ENCODE measurements at regions not wholly inside any gene's neighbourhood (a gene's known extent, or its start where the extent isn't known, plus 50 kb on each side); places are given as distances from the start of the nearest gene placed in this dataset.
"Not testable (repeated sequence)": the region's sequence is repeated elsewhere in the genome, so short reads cannot be mapped to it uniquely, and the experiment has no call there.

- not testable (repeated sequence) for DNase-seq (ENCODE audit: low spot score)
Observed at GRCh38 chr1:91095321-91095720, 73.5 kb upstream of the ZNF644 start.

GRCh38 chr1:91092503-91092902 is 70.7 kb upstream of the ZNF644 start:
- DNase-seq (ENCODE audit: low spot score): no peak

- no peak for DNase-seq (ENCODE audit: low spot score)
Observed at GRCh38 chr1:91091812-91092211, 70.0 kb upstream of the ZNF644 start.

GRCh38 chr1:91080650-91081049 is 58.8 kb upstream of the ZNF644 start:
- DNase-seq (ENCODE audit: low spot score): no peak

DNA sequence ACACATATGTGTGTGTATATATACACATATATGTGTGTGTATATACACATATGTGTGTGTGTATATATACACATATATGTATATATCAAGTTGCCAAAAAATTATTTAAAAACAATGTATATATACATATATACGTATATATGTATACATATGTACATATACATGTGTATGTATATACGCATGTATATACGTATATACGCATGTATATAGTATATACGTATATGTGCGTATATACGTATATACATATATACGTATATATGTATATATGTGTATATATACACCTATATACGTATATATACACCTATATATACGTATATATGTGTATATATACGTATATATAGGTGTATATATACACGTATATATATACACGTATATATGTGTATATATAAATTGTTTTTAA is 57.0 kb upstream of the ZNF644 start:
- no peak for DNase-seq (ENCODE audit: low spot score)

DNA sequence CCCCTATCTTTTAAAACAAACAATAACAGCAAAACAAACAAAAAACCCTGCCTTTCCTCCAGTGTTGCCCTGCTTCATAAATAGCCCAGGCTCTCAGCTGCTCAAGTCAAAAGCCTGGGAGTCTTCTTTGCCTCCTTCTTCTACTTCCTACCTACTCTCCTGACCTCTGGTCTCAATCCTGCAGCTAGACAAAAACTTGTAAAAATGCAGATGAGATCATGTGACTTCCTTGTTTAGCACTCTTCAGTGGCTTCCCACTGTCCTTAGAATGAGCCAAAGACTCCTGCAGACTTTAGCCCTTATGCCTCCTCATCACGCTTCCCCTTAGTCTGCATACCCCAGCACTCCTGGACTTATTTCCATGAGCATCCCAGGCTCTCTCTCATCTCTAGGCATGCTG is 55.0 kb upstream of the ZNF644 start:
- no peak for DNase-seq (ENCODE audit: low spot score)

GRCh38 chr1:91075233-91076135 is 53.6 kb upstream of the ZNF644 start:
- DNase-seq (ENCODE audit: low spot score): no peak

DNA sequence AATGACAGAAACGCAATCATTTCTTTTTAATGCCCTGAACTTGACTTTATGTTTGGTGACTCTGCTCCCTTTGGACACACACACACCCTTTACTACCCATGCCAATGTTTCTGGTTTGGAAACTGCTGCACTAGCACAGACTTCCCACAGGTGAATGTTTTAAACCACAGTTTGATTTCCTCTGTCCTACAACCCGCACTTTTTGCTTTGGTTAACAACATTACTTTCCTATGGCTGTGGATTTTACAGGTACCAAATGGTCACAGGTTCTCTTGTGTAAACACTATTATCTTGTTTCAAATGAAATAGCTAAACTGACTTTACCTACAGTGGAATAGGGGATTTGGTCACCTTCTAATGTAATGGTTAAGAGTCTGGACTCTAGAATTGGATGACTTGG is 51.5 kb upstream of the ZNF644 start:
- no peak for DNase-seq (ENCODE audit: low spot score)

DNA sequence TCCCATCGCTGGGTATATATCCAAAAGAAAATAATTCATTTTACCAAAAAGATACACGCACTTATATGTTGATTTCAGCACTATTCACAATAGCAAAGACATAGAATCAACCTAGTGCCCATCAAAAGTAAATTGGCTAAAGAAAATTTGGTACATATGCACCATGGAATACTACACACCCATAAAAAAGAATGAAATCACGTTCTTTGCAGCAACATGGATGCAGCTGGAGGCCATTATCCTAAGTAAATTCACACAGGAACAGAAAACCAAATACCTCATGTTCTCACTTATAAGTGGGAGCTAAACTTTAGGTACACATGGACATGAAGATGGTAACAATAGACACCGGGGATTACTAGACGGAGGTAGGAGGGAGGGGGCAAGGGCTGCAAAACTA is 50.0 kb upstream of the ZNF644 start:
- no peak for DNase-seq (ENCODE audit: low spot score)

Data from ecto neural progenitor cell (in vitro differentiated cells).